H9 (cell line): ENCODE measurements at regions not wholly inside any gene's neighbourhood (a gene's known extent, or its start where the extent isn't known, plus 50 kb on each side); places are given as distances from the start of the nearest gene placed in this dataset.

Source experiments
- DNase-seq: peaks from one replicate; pipeline ENCODE4 v3.0.0-alpha.2; 2017
- H2AFZ ChIP-seq: one replicate; pipeline ENCODE4 v1.6.1; 2013; ENCODE audit warnings: mild to moderate bottlenecking, low read length, control low read depth, moderate library complexity
- H2AK5ac ChIP-seq: 2 replicates; pipeline ENCODE4 v1.6.1; 2013; ENCODE audit warnings: low read length, control low read depth, mixed read lengths; ENCODE audit not compliant: insufficient read length
- H2BK120ac ChIP-seq: one replicate; pipeline ENCODE4 v1.6.1; 2013; ENCODE audit warnings: low read depth, mild to moderate bottlenecking, low read length, control low read depth, inconsistent platforms; ENCODE audit not compliant: poor library complexity, severe bottlenecking
- H2BK12ac ChIP-seq: 2 replicates; pipeline ENCODE4 v1.6.1; 2013; ENCODE audit warnings: low read length, control low read depth, mixed read lengths, low read depth; ENCODE audit not compliant: insufficient read length
- H2BK15ac ChIP-seq: 2 replicates; pipeline ENCODE4 v1.6.1; 2013; ENCODE audit warnings: low read depth, low read length, control low read depth
- H2BK20ac ChIP-seq: one replicate; pipeline ENCODE4 v1.6.1; 2013; ENCODE audit warnings: low read depth, mild to moderate bottlenecking, low read length, control low read depth, inconsistent platforms; ENCODE audit not compliant: poor library complexity, severe bottlenecking
- H2BK5ac ChIP-seq: 2 replicates; pipeline ENCODE4 v1.6.1; 2013; ENCODE audit warnings: low read length, control low read depth, mixed read lengths; ENCODE audit not compliant: insufficient read length
- H3K14ac ChIP-seq: 2 replicates; pipeline ENCODE4 v1.6.1; 2013; ENCODE audit warnings: low read length, control low read depth; ENCODE audit not compliant: insufficient read depth
- H3K18ac ChIP-seq: 2 replicates; pipeline ENCODE4 v1.6.1; 2013; ENCODE audit warnings: low read depth, mild to moderate bottlenecking, mixed read lengths, low read length, control low read depth; ENCODE audit not compliant: insufficient read length
- H3K23ac ChIP-seq: 2 replicates; pipeline ENCODE4 v1.6.1; 2013; ENCODE audit warnings: low read length, control low read depth, mixed read lengths, low read depth; ENCODE audit not compliant: insufficient read length
- H3K23me2 ChIP-seq: 2 replicates; pipeline ENCODE4 v1.6.1; 2013; ENCODE audit warnings: low read depth, mild to moderate bottlenecking, mixed read lengths, low read length, control low read depth; ENCODE audit not compliant: insufficient read length, poor library complexity, severe bottlenecking
- H3K27ac ChIP-seq: 2 replicates; pipeline ENCODE4 v1.5.1; 2013; ENCODE audit warnings: low read length, control low read depth, mixed read lengths, low read depth; ENCODE audit not compliant: insufficient read length
- H3K27me3 ChIP-seq: 2 replicates; pipeline ENCODE4 v1.6.1; 2013; ENCODE audit warnings: low read length, control low read depth, inconsistent platforms; ENCODE audit not compliant: insufficient read depth
- H3K4ac ChIP-seq: 2 replicates; pipeline ENCODE4 v1.6.1; 2013; ENCODE audit warnings: low read depth, mild to moderate bottlenecking, control low read depth, inconsistent platforms, low read length, moderate library complexity
- H3K4me1 ChIP-seq: 2 replicates; pipeline ENCODE4 v1.6.1; 2013; ENCODE audit warnings: low read length, control low read depth, inconsistent platforms; ENCODE audit not compliant: insufficient read depth
- H3K4me2 ChIP-seq: 2 replicates; pipeline ENCODE4 v1.6.1; 2013; ENCODE audit warnings: low read length, control low read depth, mixed read lengths; ENCODE audit not compliant: insufficient read length, insufficient read depth
- H3K56ac ChIP-seq: 2 replicates; pipeline ENCODE4 v1.6.1; 2013; ENCODE audit warnings: low read depth, mild to moderate bottlenecking, mixed read lengths, low read length, control low read depth; ENCODE audit not compliant: insufficient read length
- H3K79me1 ChIP-seq: 2 replicates; pipeline ENCODE4 v1.6.1; 2013; ENCODE audit warnings: low read depth, mild to moderate bottlenecking, moderate library complexity, low read length, control low read depth, inconsistent platforms; ENCODE audit not compliant: insufficient read depth, poor library complexity, severe bottlenecking
- H3K79me2 ChIP-seq: 2 replicates; pipeline ENCODE4 v1.6.1; 2013; ENCODE audit warnings: low read length, control low read depth, inconsistent platforms; ENCODE audit not compliant: insufficient read depth
- H3K9ac ChIP-seq: 2 replicates; pipeline ENCODE4 v1.6.1; 2013; ENCODE audit warnings: low read length, control low read depth, mixed read lengths; ENCODE audit not compliant: insufficient read length; ENCODE audit errors: extremely low read depth
- H3K9me3 ChIP-seq: one replicate; pipeline ENCODE4 v1.6.1; 2013; ENCODE audit warnings: low read depth, low read length, inconsistent platforms; ENCODE audit not compliant: control insufficient read depth
- H3T11ph ChIP-seq: one replicate; pipeline ENCODE4 v1.6.1; 2013; ENCODE audit warnings: mild to moderate bottlenecking, low read length, control low read depth, inconsistent platforms
- H4K20me1 ChIP-seq: one replicate; pipeline ENCODE4 v1.6.1; 2013; ENCODE audit not compliant: control insufficient read depth, insufficient read length, insufficient read depth
- H4K5ac ChIP-seq: 2 replicates; pipeline ENCODE4 v1.6.1; 2013; ENCODE audit warnings: low read depth, mild to moderate bottlenecking, mixed read lengths, low read length, control low read depth; ENCODE audit not compliant: insufficient read length
- H4K8ac ChIP-seq: replicated peaks from 2 replicates; pipeline ENCODE4 v1.6.1; 2013; ENCODE audit warnings: low read length, control low read depth, mixed read lengths, low read depth; ENCODE audit not compliant: insufficient read length
- H4K91ac ChIP-seq: 2 replicates; pipeline ENCODE4 v1.6.1; 2013; ENCODE audit warnings: low read depth, mild to moderate bottlenecking, moderate library complexity, mixed read lengths, low read length, control low read depth; ENCODE audit not compliant: insufficient read length
- H3K27ac Mint-ChIP-seq, 3 experiments: 2 replicates in 2 of 3; 3 replicates in 1 of 3; pipeline ENCODE4 v1.8.0; 2020 to 2021; ENCODE audit warnings: mixed read lengths in 3 of 3, mild to moderate bottlenecking in 1 of 3, moderate library complexity in 1 of 3
- H3K27me3 Mint-ChIP-seq: 2 replicates; pipeline ENCODE4 v1.8.0; 2021; ENCODE audit warnings: low read depth, mild to moderate bottlenecking, moderate library complexity, mixed read lengths
- H3K36me3 Mint-ChIP-seq, 3 experiments: 2 replicates in 2 of 3; 3 replicates in 1 of 3; pipeline ENCODE4 v1.8.0; 2020 to 2021; ENCODE audit warnings: low read depth in 3 of 3, mixed read lengths in 3 of 3; ENCODE audit not compliant: insufficient read depth in 1 of 3
- H3K4me1 Mint-ChIP-seq, 2 experiments: 2 replicates each; pipeline ENCODE4 v1.8.0; 2020; ENCODE audit warnings: mixed read lengths in 2 of 2
- H3K4me3 Mint-ChIP-seq, 2 experiments: 2 replicates in 1 of 2; 3 replicates in 1 of 2; pipeline ENCODE4 v1.8.0; 2020 to 2021; ENCODE audit warnings: mild to moderate bottlenecking in 2 of 2, mixed read lengths in 2 of 2, moderate library complexity in 1 of 2
- H3K9me3 Mint-ChIP-seq, 2 experiments: 2 replicates in 1 of 2; 3 replicates in 1 of 2; pipeline ENCODE4 v1.8.0; 2020; ENCODE audit warnings: mild to moderate bottlenecking in 2 of 2, mixed read lengths in 2 of 2, moderate library complexity in 1 of 2
- WGBS: extraction: QIAGEN DNeasy Blood & Tissue Kit; methylation state at CpG from one replicate; pipeline ENCODE4 v1.1.7; 2013; ENCODE audit warnings: missing lambda C conversion rate, low lambda C conversion rate, mixed read lengths; ENCODE audit not compliant: insufficient read length; ENCODE audit errors: extremely low coverage; 5-methylcytosine and 5-hydroxymethylcytosine counted together
- TF ChIP-seq, protein P1 (sequence below): fragments of 200-600 bp; sonication (generic); conservative IDR thresholded peaks from 3 replicates; pipeline ENCODE4 v1.8.0; 2021; ENCODE audit warnings: antibody characterized with exemption, mild to moderate bottlenecking

DNA sequence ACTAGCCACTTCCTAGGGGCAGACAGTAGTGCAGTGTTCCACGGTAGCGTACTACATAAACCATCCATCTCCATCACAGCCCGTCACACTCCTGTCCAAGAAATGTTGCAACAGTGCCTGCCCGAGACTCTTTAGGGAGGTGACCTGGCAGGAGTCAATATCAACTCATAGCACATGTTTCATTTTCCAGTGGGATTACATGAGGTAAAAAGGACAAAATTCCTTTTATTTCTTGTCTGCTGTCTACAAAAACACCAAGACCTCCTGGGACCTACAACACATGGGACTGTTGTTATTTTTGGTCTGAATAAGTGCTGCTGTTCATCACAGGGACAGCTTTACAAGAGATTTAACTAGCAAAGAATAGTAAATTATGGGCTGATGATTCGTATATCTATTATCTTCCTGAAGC is 99.9 kb downstream of the MPP7 start:
- TF ChIP-seq, protein P1, sequence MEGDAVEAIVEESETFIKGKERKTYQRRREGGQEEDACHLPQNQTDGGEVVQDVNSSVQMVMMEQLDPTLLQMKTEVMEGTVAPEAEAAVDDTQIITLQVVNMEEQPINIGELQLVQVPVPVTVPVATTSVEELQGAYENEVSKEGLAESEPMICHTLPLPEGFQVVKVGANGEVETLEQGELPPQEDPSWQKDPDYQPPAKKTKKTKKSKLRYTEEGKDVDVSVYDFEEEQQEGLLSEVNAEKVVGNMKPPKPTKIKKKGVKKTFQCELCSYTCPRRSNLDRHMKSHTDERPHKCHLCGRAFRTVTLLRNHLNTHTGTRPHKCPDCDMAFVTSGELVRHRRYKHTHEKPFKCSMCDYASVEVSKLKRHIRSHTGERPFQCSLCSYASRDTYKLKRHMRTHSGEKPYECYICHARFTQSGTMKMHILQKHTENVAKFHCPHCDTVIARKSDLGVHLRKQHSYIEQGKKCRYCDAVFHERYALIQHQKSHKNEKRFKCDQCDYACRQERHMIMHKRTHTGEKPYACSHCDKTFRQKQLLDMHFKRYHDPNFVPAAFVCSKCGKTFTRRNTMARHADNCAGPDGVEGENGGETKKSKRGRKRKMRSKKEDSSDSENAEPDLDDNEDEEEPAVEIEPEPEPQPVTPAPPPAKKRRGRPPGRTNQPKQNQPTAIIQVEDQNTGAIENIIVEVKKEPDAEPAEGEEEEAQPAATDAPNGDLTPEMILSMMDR: no peak
- H3K18ac ChIP-seq: no peak overlapping the region
- H3K14ac ChIP-seq: no peak overlapping the region
- Mint-ChIP-seq H3K4me3 (no peak overlapping the region), H3K4me1 (0 out of 4 replicates have a peak, but pooled peaks cover 2 to 3% of the 10 kb centered on the region in 2 experiments), H3K9me3 (peaks cover 0 to 3% of the 10 kb centered on the region in 2 experiments; a peak in 1 of 5 replicates), H3K27ac (no peak overlapping the region), H3K36me3 (peaks cover 0 to 7% (median 6%) of the 10 kb centered on the region in 3 experiments; a peak in 3 of 7 replicates), H3K27me3 (no peaks in the 10 kb centered on the region)
- H2AFZ ChIP-seq: no peak overlapping the region
- H3K23ac ChIP-seq: no peak overlapping the region
- no peaks in the 10 kb centered on the region for H3K23me2 ChIP-seq
- no peak overlapping the region for H2BK120ac ChIP-seq
- no peaks in the 10 kb centered on the region for H3K79me2 ChIP-seq
- H3K79me1 ChIP-seq: no peaks in the 10 kb centered on the region
- no peak overlapping the region for H2BK12ac ChIP-seq
- H4K5ac ChIP-seq: no peak overlapping the region
- H3K4me2 ChIP-seq: no peak overlapping the region
- H2BK15ac ChIP-seq: no peak overlapping the region
- no peak overlapping the region for H4K8ac ChIP-seq
- no peak overlapping the region for H4K91ac ChIP-seq
- no peaks in the 10 kb centered on the region for H4K20me1 ChIP-seq
- H3K9me3 ChIP-seq: no peaks in the 10 kb centered on the region
- no peak overlapping the region for H3T11ph ChIP-seq
- no peak overlapping the region for H2AK5ac ChIP-seq
- no peak for DNase-seq
- WGBS: no CpG with 5 or more reads among the region's 5 CpGs
- H3K56ac ChIP-seq: no peak overlapping the region
- no peak overlapping the region for H3K27ac ChIP-seq
- H3K27me3 ChIP-seq: no peaks in the 10 kb centered on the region
- no peak overlapping the region for H3K9ac ChIP-seq
- H2BK5ac ChIP-seq: no peak overlapping the region
- H3K4ac ChIP-seq: no peak overlapping the region
- H3K4me1 ChIP-seq: no peaks in the 10 kb centered on the region
- no peak overlapping the region for H2BK20ac ChIP-seq
